Testis (tissue), 2 donors: ENCODE measurements at regions not wholly inside any gene's neighbourhood (a gene's known extent, or its start where the extent isn't known, plus 50 kb on each side); places are given as distances from the start of the nearest gene placed in this dataset.
"Not testable (repeated sequence)": the region's sequence is repeated elsewhere in the genome, so short reads cannot be mapped to it uniquely, and the experiment has no call there.

Source experiments
- POLR2A ChIP-seq: fragments of 450-650 bp; IDR thresholded peaks from one replicate; pipeline ENCODE4 v1.6.1; 2017; ENCODE audit warnings: antibody characterized with exemption, mild to moderate bottlenecking, moderate library complexity
- TF ChIP-seq, protein P1 (sequence below), 3 experiments: fragments of 450-650 bp in 2 of 3; fragments of 200-600 bp in 1 of 3; sonication (generic) in 1 of 3; IDR thresholded peaks; one replicate each; pipeline ENCODE4 v1.5.1; 2016 to 2019; ENCODE audit warnings: antibody characterized with exemption in 3 of 3, mild to moderate bottlenecking in 2 of 3, moderate library complexity in 1 of 3

DNA sequence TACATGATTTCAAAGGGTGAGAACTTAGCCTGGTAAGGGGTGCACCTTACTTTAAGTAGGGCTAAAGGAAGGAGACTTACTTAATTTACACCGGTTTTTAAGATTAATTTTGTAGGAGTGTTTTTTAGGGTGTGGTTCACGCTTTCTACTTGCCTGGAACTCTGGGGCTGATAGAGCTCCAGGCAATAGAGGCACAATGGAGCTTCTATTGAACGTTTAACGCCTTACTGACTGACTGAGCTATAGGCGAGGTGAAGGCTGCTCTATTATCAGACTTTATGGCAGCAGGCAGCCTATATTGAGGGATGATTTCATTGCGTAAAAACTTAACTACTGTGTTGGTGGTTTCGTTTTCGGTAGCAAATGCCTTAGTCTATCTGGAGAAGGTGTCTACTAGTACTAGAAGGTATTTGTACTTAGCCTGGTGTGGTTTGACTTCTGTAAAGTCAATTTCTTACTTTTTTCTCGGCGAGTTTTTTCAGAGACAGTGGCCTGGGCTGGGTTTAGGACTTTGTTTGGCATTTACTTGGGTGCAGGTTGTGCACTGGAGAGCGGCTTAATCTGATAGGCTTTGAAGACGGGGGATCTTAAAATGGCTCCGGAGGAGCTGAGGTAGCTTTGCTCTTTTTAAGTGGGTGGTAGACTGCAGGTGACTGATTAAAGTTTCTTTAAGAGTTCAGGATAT is 119.7 kb downstream of the UNC93B1 start:
- TF ChIP-seq, protein P1, sequence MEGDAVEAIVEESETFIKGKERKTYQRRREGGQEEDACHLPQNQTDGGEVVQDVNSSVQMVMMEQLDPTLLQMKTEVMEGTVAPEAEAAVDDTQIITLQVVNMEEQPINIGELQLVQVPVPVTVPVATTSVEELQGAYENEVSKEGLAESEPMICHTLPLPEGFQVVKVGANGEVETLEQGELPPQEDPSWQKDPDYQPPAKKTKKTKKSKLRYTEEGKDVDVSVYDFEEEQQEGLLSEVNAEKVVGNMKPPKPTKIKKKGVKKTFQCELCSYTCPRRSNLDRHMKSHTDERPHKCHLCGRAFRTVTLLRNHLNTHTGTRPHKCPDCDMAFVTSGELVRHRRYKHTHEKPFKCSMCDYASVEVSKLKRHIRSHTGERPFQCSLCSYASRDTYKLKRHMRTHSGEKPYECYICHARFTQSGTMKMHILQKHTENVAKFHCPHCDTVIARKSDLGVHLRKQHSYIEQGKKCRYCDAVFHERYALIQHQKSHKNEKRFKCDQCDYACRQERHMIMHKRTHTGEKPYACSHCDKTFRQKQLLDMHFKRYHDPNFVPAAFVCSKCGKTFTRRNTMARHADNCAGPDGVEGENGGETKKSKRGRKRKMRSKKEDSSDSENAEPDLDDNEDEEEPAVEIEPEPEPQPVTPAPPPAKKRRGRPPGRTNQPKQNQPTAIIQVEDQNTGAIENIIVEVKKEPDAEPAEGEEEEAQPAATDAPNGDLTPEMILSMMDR (IDR thresholded peaks at IDR 0.05): not testable (repeated sequence)
- TF ChIP-seq POLR2A: not testable (repeated sequence)
